NCI-H2196 (cell line): ENCODE measurements at regions not wholly inside any gene's neighbourhood (a gene's known extent, or its start where the extent isn't known, plus 50 kb on each side); places are given as distances from the start of the nearest gene placed in this dataset.
A peak's percentile ranks its signal among the peaks of the same experiment; 100 is the strongest.

Experiments used
- DNase-seq: peaks from one replicate; lab custom pipeline; 2025; ENCODE audit not compliant: unreplicated experiment; lab: John Stamatoyannopoulos, UW

DNA sequence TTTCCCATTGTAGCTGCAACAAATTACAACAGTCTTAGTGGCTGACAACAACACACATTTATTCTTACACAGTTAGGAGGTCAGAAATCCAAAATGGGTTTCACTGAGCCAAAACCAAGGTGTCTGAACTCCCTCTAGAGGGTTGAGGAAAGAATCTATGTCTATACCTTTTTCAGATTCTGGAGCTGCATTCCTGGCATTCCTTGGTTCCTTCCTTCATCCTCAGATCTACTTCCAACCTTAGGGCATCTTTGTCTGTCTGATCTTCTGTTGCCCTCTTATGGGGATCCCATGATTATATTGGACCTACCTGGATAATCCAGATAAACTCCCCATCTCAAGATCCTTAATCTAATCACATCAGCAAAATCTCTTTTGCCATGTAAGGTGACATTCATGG is 540.9 kb upstream of the MAP3K7 start:
- DNase-seq = no peak

DNA sequence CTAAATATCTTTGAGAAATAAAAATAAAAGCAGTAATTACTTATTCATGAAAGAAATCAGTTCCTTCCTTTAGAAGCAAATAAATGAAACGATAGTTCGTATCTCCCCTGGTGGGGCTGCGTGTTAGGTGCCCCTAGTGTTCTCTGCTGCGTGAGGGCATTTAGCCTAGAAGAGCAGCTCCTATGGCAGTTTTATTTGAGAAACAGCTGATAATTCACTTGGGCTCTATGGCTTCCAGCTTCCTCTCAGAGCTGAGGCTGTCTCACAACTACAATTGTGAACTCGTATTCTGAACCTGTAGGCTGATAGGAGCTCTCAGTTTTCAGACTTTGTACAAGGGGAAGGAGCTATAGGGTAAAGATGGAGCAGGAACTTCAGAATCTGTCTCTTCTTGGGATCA is 540.0 kb upstream of the MAP3K7 start:
- DNase-seq = no peak

DNA sequence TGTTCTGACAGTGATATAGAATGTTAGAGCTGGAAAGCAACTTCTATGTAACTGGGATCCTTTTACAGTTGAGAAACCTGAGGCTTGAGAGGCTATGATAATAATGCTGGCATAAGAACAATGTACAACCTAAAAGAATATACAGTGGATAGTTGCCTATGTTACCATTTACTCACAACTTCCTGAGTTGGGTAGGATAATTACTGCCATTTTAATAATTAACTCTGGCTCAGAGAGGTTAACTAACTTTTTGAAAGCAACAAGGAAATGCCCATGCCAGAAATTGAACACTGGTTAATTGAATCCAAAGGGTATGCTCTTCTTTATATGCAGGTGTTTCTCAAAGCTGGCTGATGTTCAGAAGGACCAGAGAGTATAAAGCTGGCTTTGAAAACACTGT is 530.7 kb upstream of the MAP3K7 start:
- no peak for DNase-seq

- no peak for DNase-seq
These were observed 527.3 kb upstream of the MAP3K7 start for GRCh38 chr6:91114123-91114708.

GRCh38 chr6:91106083-91106482 is 519.2 kb upstream of the MAP3K7 start:
- no peak for DNase-seq

DNA sequence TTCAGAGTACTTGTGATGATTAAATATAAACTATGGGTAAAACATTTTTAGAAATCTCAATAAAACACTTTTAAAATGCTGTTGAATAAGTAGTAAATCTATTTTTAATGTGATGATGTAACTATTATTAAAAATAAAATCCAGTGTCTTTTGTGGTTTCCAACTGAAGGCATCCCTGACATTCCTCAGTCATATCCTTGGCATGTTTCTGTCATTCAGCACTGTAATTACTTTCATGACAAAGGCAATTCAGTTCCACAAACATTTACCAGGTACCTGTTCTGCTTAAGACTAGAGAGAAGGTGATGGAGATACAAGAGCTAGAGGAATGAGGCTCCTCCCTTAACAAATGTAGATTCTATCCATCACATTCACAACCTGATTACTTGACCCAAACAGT is 518.7 kb upstream of the MAP3K7 start:
- no peak for DNase-seq

GRCh38 chr6:91099479-91099878 is 512.6 kb upstream of the MAP3K7 start:
- DNase-seq = no peak

GRCh38 chr6:91098006-91098405 is 511.1 kb upstream of the MAP3K7 start:
- peak; percentile 53 for DNase-seq

DNA sequence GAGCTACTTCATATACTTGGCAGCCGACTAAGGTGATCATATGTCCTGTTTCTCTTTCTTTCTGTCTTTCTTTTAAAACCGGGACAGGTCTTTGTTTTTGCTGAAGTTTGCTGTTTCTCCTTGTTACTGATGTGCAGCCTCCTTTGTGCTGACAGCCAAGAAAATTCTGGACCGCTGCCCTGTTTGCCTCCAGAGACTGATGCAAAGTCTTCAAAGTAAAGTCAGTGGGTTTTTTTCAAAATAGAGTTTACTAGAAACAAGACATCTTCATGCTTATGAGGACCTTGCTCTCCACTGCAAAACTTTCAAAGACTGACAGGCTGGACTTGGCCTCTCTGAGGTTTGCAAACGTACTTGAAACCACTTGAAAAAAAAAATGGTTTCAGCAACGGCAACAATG is 510.5 kb upstream of the MAP3K7 start:
- peak; percentile 16 for DNase-seq

DNA sequence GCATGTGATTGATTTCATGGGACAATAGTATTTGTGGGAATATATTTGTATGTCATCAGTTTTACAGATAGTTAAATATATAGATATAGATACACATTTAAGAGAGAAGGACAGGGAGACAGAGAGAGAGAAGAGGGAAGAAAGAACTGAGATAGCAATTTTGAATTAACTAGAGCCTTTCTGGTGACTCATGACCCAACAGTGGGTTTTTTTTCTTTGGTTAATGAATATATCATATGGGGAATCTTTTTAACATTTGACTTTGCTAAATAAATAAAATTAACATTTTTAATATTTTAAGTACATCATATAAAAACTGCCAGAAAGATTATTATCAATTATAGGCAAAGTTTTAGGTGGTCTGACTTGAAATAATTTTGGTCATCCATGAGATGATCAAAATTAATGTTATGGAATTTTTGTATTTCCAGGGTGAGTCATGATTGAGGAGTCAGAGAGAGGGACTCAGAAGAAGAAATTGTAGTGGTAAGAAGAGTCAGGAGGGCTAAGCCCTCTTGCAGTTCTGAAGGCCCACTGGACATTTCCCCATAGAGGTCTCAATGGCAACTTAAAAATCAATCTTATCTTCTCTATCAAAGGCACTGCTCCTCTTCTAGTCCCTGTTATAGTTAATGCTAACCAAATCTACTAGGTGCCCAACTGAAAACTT is 508.1 kb upstream of the MAP3K7 start:
- DNase-seq = no peak

GRCh38 chr6:91094341-91094740 is 507.5 kb upstream of the MAP3K7 start:
- DNase-seq = no peak

DNA sequence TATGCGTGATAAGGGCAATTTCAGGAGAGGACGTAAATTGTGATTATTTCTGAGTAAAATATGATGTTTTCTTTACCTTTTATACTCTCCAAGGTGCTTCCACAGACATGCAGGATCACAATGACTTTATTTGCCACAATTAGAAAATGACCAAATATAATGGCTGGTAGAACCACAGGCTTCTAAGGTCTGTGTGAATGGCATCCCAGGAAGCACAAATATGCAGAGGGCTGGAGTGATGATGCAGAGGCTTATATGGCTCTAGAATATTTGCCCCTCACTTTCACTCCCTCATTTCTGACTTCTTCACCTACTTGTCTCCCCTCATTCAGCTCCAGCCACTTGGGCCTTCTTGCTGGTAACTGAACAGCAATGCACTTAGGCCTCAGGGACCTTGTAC is 502.1 kb upstream of the MAP3K7 start:
- DNase-seq = no peak

GRCh38 chr6:91088515-91088914 is 501.6 kb upstream of the MAP3K7 start:
- DNase-seq = peak; percentile 23

DNA sequence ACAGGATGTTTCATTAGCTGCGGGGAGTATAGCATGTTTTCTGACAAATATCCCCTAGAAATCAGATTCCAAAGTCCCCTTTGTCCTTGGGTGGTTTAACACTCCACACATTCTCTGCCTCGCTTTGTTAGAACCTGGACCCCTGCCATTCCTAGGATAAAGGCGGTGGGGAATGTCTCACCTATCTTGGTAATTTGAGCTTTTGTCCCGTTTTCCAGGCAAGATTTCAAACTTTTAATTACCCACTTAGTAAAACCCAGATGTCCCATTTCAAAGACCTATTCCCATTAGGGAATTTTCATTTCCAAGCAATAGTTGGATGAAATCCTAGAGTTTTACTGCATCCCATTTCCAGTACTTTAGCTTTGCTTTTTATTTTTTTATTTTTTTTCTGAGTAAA is 501.0 kb upstream of the MAP3K7 start:
- DNase-seq = no peak

DNA sequence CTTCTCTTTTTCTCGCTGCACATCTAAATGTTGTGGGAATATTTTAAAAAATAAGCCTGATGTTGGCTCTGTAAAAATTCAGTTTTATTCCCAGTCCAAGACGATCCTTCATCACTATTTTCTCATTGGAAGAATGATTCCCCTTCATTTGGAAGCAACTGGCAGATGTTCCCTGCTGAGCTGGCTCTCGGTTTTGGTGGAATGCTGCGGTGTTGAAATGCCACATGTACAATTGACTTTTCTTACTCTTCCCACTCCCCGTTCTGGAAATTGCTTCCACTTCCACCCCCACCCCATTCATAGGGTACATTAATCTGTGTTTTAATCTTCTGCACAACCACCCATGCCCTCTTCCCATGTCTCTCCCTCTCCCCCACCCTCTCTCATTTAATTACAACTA is 496.3 kb upstream of the MAP3K7 start:
- DNase-seq = no peak

- no peak for DNase-seq
These were observed 495.5 kb upstream of the MAP3K7 start for GRCh38 chr6:91082311-91082832.

- DNase-seq = peak; percentile 68
These were observed 494.7 kb upstream of the MAP3K7 start for GRCh38 chr6:91081452-91082067.

DNA sequence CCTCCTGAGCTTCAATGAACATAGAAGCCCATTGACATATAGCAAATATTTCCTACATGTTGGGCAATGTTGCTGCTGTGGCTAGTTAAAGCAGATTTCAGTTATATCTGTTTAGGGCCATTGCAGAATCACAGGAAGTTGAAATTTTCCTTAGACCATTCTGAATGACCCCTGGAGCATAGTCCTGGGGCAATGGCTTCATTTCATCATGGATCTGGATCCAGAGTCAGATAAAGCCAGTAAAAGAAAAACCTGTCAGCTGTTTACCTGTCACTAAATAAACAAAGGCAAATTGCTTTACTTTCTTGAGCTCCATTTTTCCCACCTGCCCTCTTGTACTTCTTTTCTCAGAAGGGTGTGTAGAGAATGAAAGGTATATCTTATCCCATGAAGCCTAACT is 494.0 kb upstream of the MAP3K7 start:
- DNase-seq = no peak

- no peak for DNase-seq
These were observed 493.1 kb upstream of the MAP3K7 start for GRCh38 chr6:91079969-91080368.

- DNase-seq = no peak
These were observed 488.5 kb upstream of the MAP3K7 start for GRCh38 chr6:91075244-91075976.

DNA sequence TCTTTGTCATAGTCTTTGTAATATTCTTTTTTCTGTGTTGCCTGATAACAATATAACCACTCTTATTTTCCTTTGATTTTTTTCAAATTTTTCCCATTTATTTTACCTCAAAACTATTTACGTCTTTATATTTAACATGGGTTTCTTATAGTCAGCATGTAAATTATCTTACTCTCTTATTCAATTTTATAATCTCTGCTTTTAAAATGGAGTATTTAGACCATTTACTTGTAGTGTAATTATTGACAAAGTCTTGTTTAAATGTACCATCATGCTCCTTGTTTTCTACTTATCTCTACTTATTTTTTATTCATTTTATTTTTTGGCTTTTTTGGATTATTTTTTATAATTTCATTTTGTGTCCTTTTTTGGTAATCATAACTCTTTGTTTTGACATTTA is 476.5 kb upstream of the MAP3K7 start:
- no peak for DNase-seq

GRCh38 chr6:91057689-91058088 is 470.8 kb upstream of the MAP3K7 start:
- DNase-seq = no peak
